ENCODE measurements at regions not wholly inside any gene's neighbourhood (a gene's known extent, or its start where the extent isn't known, plus 50 kb on each side); places are given as distances from the start of the nearest gene placed in this dataset.

DNA sequence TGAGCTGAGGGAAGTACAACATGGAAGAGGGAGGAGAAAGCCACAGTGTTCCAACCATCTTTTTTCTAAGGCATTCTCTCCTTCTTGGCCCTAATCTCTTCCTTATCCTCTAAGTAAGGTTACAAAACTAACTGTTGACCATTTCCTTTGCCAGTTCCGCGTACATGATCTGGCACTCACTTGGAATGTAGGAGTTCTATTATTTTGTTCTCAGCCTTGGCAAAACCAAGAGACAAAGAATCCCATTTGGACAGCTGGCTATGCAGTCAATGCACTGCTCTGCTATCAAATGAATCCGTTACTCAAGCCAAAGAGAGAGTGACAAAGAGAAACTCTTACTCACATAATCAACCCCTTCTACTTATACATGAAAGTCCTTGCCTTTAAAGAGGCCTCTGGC is 410.3 kb downstream of the DTWD2 start:
- TF ChIP-seq, protein P1, sequence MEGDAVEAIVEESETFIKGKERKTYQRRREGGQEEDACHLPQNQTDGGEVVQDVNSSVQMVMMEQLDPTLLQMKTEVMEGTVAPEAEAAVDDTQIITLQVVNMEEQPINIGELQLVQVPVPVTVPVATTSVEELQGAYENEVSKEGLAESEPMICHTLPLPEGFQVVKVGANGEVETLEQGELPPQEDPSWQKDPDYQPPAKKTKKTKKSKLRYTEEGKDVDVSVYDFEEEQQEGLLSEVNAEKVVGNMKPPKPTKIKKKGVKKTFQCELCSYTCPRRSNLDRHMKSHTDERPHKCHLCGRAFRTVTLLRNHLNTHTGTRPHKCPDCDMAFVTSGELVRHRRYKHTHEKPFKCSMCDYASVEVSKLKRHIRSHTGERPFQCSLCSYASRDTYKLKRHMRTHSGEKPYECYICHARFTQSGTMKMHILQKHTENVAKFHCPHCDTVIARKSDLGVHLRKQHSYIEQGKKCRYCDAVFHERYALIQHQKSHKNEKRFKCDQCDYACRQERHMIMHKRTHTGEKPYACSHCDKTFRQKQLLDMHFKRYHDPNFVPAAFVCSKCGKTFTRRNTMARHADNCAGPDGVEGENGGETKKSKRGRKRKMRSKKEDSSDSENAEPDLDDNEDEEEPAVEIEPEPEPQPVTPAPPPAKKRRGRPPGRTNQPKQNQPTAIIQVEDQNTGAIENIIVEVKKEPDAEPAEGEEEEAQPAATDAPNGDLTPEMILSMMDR (IDR thresholded peaks at IDR 0.05) = no peak
- TF ChIP-seq POLR2A (IDR thresholded peaks at IDR 0.05) = no peak
